Right lobe of liver (tissue), 6 donors: ENCODE measurements at regions not wholly inside any gene's neighbourhood (a gene's known extent, or its start where the extent isn't known, plus 50 kb on each side); places are given as distances from the start of the nearest gene placed in this dataset.

Experiments used
- ATAC-seq, 4 donors: fragments of 200-7000 bp; cut with Tn5 transposase; one replicate each; pipeline ENCODE4 v1.9.1; 2020; ENCODE audit warnings: mild to moderate bottlenecking in 4 of 4, moderate library complexity in 4 of 4
- DNase-seq, 3 donors: peaks; one replicate each; pipeline ENCODE4 v3.0.0-alpha.2; 2020
- H3K27ac ChIP-seq, 3 donors: fragments of 200-600 bp; one replicate each; pipeline ENCODE4 v1.8.0; 2022
- H3K27me3 ChIP-seq, 2 donors: fragments of 200-600 bp; one replicate each; pipeline ENCODE4 v1.8.0; 2022
- H3K36me3 ChIP-seq, 4 donors: fragments of 200-600 bp; sonication (generic) in 1 of 4; one replicate each; pipeline versions ENCODE4 v1.5.1 to v1.8.0; 2017 to 2022; ENCODE audit warnings: control low read depth in 1 of 4
- H3K4me1 ChIP-seq, 4 donors: fragments of 200-600 bp; sonication (generic) in 1 of 4; one replicate each; pipeline versions ENCODE4 v1.5.1 to v1.8.0; 2017 to 2022; ENCODE audit warnings: control low read depth in 1 of 4
- H3K4me3 ChIP-seq, 3 donors: fragments of 200-600 bp; one replicate each; pipeline ENCODE4 v1.8.0; 2022
- H3K9me3 ChIP-seq, 4 donors: fragments of 200-600 bp; sonication (generic) in 1 of 4; one replicate each; pipeline versions ENCODE4 v1.5.1 to v1.8.0; 2017 to 2022; ENCODE audit warnings: control low read depth in 1 of 4
- CTCF ChIP-seq, 4 donors: fragments of 200-600 bp in 3 of 4; fragments of 450-650 bp in 1 of 4; IDR thresholded peaks; one replicate each; pipeline versions ENCODE4 v1.5.1 to v1.8.0; 2016 to 2022; ENCODE audit warnings: antibody characterized with exemption in 4 of 4, mild to moderate bottlenecking in 2 of 4
- POLR2A ChIP-seq: fragments of 450-650 bp; IDR thresholded peaks from one replicate; pipeline ENCODE4 v1.6.1; 2017; ENCODE audit warnings: antibody characterized with exemption, mild to moderate bottlenecking
- WGBS: methylation state at CpG from one replicate; pipeline ENCODE4 v1.1.6; 2018; ENCODE audit warnings: low coverage, low lambda C conversion rate; ENCODE audit not compliant: insufficient coverage; ENCODE audit errors: missing lambda C conversion rate; 5-methylcytosine and 5-hydroxymethylcytosine counted together
- intact Hi-C, 2 donors: fragments of 100-400 bp; cut with DNase I; formaldehyde crosslinking; loops; one replicate each; pipeline versions ENCODE4 v1.11.2 to v1.14.1; 2022
- donor health status: DM: no; HTN: yes; CAD: no.
- donor health status: DM: no; HTN: no; CAD: no.
- donor health status: DM: no; HTN: no; CAD: no.
- donor health status: DM: no; HTN: yes; CAD: no.
- donor health status: DM: no; HTN: yes; CAD: no.

- Histone ChIP-seq H3K9me3 (no peaks in the 10 kb centered on the region), H3K4me3 (no peak overlapping the region), H3K4me1 (peaks cover 0 to 3% (median 0%) of the 10 kb centered on the region in 4 donors), H3K27me3 (no peaks in the 10 kb centered on the region), H3K27ac (no peak overlapping the region), H3K36me3 (no peaks in the 10 kb centered on the region)
- 96% methylated on average over 2 of the region's 2 CpGs for WGBS
- intact Hi-C loops: no loop called here
- ATAC-seq: no peak
- no peak for DNase-seq
- no peak for TF ChIP-seq POLR2A
- no peak for TF ChIP-seq CTCF (IDR thresholded peaks at IDR 0.05)
Measured at GRCh38 chr6:14353798-14354197, 236.2 kb downstream of the CD83 start.

GRCh38 chr6:14354919-14355572 lies 237.5 kb downstream of the CD83 start:
- DNase-seq: peak in 1 of 3 donors; percentile 25
- WGBS: 47% methylated on average over 5 of the region's 5 CpGs
- Histone ChIP-seq H3K9me3 (no peaks in the 10 kb centered on the region), H3K4me1 (no peaks in the 10 kb centered on the region), H3K4me3 (no peak overlapping the region), H3K27me3 (no peaks in the 10 kb centered on the region), H3K27ac (no peak overlapping the region), H3K36me3 (no peaks in the 10 kb centered on the region)
- no peak for TF ChIP-seq POLR2A
- no peak for TF ChIP-seq CTCF (IDR thresholded peaks at IDR 0.05)
- intact Hi-C loops: no loop called here
- no peak for ATAC-seq

- Histone ChIP-seq H3K9me3 (no peaks in the 10 kb centered on the region), H3K4me3 (no peak overlapping the region), H3K27me3 (no peaks in the 10 kb centered on the region), H3K4me1 (no peaks in the 10 kb centered on the region), H3K36me3 (no peaks in the 10 kb centered on the region), H3K27ac (no peak overlapping the region)
- intact Hi-C loops: no loop called here
- WGBS: 91% methylated on average over 3 of the region's 5 CpGs
- TF ChIP-seq CTCF (IDR thresholded peaks at IDR 0.05) (no peak), POLR2A (no peak)
- ATAC-seq: no peak
- DNase-seq: no peak
Measured at GRCh38 chr6:14359438-14359837, 241.9 kb downstream of the CD83 start.

- DNase-seq (no peak), ATAC-seq (no peak)
- Histone ChIP-seq H3K27ac (no peak overlapping the region), H3K4me1 (no peaks in the 10 kb centered on the region), H3K4me3 (no peak overlapping the region), H3K27me3 (no peaks in the 10 kb centered on the region), H3K9me3 (no peaks in the 10 kb centered on the region), H3K36me3 (no peaks in the 10 kb centered on the region)
- intact Hi-C loops: no loop called here
- WGBS: 91% methylated on average over 7 of the region's 7 CpGs
- TF ChIP-seq CTCF (IDR thresholded peaks at IDR 0.05): no peak
- no peak for TF ChIP-seq POLR2A
Measured at GRCh38 chr6:14360565-14360964, 243.0 kb downstream of the CD83 start.

- no peak overlapping the region for H3K4me3 ChIP-seq
- TF ChIP-seq POLR2A (no peak), CTCF (IDR thresholded peaks at IDR 0.05) (no peak)
- 44% methylated on average over 2 of the region's 2 CpGs for WGBS
- H3K4me1 ChIP-seq: peaks cover 0 to under 1% (median under 1%) of the 10 kb centered on the region in 4 donors
- no peaks in the 10 kb centered on the region for H3K36me3 ChIP-seq
- H3K9me3 ChIP-seq: no peaks in the 10 kb centered on the region
- intact Hi-C loops: no loop called here
- no peak overlapping the region for H3K27ac ChIP-seq
- no peaks in the 10 kb centered on the region for H3K27me3 ChIP-seq
- ATAC-seq: peak in 2 of 4 donors; percentile 59 to 68
- DNase-seq: no peak
Measured at GRCh38 chr6:14361297-14361696, 243.7 kb downstream of the CD83 start.
